ENCODE measurements at regions not wholly inside any gene's neighbourhood (a gene's known extent, or its start where the extent isn't known, plus 50 kb on each side); places are given as distances from the start of the nearest gene placed in this dataset.

DNA sequence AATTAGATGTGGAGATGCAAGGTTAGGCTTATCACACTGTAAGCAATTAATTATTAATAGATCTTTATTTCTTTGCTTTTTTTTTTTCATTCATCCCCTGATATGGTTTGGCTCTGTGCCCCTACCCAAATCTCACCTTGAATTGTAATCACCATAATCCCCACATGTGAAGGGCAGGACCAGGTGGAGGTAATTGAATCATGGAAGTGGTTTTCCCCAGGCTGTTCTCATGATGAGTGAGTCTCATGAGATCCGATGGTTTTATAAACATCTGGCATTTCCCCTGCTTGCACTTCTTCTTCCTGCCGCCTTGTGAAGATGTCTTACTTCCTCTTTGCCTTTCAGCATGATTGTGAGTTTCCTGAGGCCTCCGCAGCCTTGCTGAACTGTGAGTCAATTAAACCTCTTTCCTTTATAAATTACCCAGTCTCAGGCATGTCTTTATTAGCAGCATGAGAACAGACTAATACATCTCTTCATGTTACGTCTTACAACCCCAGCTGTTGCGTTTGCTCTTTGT lies 333.8 kb downstream of the CDH26 start:
- no peak for DNase-seq

DNA sequence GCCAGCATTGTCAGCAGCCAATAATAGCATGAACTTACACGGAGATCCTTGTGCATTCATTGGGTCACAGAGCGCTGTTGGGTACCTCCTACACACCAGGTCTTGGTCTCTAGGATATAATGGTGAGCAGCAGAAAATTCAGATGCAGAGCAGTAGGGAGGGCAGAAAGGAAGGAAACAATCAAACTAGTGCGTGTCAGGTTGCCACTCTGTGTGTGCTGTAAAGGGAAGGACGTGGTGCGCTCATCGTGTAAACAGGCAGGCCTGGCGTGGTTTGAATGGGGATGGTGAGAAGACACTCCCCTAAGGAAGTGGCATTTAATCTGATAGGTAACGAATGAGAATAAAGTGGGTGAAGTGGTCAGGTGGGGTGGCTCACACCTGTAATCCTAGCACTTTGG lies 336.4 kb downstream of the CDH26 start:
- DNase-seq, result no peak

DNA sequence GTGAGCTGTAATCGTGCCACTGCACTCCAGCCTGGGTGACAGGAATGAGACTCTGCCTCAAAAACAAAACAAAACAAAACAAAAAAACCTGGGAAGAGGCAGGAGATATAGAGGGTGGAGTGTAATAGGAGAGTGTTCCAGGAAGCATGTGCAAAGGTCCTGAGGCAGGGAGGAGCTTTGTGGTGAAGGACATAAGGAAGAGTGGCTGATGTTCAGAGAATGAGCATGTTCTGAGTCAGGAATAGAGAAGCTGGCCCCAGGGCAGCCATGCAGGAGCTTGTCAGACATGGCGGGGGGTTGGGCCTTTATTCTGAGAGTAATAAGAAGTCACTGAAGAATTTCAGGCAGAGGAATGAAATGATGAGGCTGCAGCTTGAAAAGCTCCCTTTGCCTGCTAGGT lies 337.0 kb downstream of the CDH26 start:
- DNase-seq, result no peak

DNA sequence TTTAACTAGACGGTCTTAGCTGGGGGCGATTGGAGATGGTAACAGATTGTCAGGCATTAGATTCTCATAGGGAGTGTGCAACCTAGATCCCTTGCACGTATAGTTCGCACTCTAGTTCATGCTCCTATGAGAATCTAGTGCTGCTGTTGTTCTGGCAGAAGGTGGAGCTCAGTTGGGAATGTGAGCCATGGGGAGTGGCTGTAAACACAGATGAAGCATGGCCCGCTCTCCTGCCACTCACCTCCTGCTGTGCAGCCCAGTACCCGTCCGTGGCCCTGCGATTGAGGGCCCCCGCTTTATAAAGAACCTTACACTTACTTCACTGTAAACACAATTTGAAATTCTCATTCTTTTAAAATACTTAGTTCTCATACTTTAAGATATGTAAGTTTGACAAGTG lies 339.4 kb downstream of the CDH26 start:
- no peak for DNase-seq

DNA sequence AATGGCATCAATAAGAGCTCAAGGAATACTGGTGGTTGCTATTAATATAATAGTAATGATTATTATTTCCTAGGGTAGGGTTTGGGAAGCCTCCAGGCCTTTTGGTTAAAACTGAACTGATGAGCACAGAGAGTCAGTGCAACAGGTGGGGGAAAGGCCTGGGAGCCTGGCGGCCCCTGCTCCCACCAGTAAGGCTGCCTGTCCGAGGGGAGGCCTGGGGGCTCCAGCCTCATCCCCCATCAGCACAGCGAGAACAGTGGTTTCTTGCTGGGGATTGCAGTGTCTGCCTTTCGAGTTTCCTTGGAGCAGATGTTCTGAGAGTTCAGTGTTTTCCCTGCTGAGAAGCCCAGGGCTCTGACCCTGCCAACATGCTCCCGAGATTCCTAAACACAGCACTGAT lies 340.4 kb downstream of the CDH26 start:
- DNase-seq, result no peak

DNA sequence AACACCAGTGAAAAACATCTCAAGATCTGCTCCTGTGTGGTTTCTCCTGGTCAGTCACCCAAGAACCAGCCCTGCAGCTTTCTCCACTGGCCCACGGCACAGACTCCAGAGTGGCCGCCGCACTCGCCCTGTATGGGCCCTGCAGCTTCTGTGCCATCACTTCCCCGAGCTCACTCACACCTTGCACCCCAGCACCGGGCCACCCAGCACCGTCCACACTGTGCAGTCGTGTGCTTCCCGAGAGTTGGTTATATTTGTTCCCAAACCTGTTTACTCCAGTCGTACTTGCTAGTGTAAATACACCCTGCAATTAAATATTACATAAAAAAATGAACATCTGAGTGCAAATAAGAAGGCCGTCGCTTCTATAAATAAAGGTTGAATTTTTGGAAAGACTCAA lies 341.7 kb downstream of the CDH26 start:
- DNase-seq, result no peak

DNA sequence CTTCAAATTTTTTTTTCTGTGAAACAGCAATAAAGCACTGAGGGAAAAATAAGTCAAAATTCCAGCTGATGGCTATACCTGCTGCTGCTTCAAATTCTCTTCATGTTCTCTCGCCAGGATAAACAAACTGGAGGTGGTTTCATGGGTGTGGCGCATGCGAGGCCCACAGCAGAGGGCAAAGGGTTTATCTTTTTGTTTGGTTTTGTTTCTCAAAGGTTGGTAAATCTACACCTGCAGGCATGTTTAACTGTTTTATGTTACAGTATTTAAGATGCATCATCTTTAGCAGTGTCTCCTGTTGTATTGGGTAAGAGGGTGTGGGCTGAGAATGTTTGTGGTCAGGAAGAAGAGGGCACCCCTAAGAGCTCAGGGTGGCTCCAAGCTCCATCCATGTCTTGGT lies 342.2 kb downstream of the CDH26 start:
- no peak for DNase-seq

DNA sequence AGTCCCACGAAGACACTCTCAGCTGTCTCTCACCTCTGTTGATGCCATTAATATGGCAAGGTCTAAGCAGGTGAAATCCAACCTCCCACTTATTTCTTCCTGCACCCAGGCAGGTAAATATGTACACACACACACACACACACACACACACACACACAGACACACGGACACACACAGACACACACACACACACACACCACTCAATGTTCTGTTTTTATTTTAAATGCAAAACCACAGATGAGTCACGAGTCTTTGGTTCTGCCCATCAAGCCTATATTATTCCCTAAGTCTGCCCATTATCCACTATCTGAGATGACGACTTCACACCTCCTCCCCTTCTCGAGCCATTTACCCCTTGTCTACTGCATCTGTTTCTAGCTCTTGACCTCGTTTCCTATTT lies 344.7 kb downstream of the CDH26 start:
- no peak for DNase-seq

DNA sequence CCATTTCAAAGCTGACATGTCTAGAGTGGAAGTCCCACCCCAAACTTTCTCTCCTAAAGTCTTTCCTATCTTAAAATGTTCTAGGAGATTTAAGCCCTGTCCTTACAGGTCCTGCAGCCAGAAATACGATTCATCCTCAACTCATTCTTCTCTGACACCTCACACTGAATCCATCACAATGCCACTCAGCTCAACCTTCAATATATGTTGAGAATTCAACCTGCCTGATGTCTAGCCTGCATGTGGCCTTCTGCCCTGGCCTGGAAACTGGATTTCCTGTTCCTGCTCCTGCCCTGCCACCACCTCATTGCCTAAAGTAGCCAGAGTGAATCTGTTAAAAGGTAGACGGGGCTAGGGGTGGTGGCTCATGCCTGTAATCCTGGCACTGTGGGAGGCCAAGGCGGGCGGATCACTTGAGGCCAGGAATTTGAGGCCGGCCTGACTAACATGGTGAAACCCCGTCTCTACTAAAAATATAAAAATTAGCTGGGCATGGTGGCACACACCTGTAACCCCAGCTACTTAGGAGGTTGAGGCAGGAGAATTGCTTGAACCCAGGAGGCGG lies 345.9 kb downstream of the CDH26 start:
- no peak for DNase-seq

DNA sequence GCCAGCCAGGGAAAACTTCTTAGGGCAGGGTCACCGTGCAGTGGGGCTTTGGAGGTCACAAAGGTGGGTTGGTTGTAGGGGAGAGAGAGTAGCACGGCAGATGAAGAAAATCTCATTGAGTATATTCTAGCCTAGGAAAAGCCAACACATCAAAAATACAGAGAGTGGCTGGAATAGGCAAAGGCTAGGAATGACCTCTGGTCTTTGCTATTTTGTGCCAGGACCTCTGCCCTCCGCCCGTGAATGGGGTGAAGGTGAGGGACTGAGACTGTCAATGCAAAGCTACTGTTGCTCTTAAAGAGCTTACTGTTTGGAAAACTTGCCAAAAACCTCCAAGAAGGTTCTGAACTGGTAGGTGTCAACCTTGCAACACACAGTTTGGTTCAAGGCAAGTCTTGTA lies 346.7 kb downstream of the CDH26 start:
- no peak for DNase-seq

DNA sequence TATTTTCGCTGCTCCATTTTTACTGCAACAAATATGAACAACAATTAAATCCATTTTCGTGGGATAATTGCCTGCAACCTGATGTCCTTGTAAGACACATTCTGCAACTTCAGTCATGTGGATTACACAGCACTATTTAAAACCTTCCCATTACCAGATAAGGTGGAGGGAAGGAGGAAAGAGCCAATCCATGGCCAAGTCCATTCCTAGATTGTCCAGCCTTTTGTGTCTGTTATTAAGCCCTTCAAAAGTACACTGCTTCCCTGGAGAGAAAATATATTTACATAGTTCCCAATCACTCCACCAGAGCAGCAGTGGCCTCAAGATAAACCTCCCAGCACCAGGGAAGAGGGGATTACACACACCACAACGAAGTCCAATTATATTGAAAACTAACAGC lies 347.9 kb downstream of the CDH26 start:
- no peak for DNase-seq

DNA sequence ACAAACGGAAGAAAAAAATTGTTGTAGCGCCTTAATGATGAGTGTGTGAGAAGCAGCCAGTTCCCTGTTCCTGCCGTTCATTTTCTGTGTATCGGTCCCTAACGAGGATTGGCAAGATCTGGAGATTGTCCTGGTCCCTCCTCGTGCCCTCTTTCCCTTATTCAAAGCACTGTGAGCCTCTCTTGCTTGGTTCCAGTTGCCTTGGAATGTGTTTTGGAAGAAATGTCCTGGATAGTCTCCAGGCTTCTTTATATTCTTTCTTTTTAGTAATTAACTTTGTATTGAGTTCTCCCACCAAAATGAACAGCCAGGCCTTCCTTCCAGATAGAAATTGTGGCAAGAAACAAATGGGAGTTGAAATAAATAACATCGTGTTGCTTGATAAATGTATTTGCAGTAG lies 348.3 kb downstream of the CDH26 start:
- no peak for DNase-seq

DNA sequence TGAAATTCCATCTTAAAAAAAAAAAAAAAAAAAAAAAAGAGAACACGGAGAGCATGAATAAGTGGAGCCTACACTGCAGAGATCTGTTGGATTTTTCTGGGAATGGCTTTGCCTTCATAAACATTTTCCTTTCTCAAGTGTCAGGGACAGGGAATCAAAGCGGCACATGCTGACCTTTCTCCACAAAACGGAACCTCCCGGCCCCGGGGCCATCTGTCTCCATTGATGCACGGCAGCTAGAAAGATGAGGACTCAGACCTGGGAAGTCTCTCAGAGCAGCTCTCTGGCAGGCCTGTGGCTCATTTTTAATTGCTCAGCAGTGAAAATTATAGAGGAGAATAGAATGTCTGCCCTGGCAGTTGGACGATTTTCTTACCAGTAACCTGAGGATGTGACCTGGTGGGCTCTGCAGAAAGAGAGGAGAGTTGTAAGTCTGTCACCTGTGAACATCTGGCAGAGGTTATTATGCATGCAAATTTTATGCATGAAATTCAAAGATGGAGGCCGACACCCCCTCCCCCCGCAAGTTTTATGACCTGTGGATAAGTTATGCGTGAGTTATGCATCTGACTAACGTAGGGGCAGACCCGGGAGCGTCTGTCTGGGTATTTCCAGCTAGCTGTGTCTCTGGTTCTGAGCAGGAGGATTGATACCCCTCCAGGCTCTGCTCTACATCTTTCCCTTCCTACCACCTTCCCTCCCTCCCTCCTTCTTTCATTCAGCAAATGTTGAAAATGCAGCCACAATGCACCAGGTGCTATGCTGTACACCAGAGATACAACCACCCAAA lies 352.5 kb downstream of the CDH26 start:
- DNase-seq, result no peak

DNA sequence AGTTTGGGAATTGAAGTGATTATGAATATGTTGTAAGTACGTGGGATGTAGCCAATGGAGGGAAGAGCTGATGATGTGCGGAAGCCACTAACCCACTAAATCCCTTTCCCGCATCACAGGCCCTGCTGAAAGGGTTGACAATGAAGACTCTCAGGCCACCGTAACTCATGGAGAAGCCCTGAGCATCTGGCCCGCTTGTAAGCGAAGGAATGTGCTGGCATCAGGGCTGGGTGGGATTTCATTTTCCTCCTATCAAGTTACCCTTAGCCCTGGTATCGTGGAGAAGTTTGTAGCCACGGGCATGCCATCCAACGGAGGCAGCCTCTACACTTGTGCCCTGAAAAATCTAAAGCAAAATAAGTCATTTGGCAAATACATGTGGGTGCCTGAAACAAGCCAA lies 355.0 kb downstream of the CDH26 start:
- no peak for DNase-seq

DNA sequence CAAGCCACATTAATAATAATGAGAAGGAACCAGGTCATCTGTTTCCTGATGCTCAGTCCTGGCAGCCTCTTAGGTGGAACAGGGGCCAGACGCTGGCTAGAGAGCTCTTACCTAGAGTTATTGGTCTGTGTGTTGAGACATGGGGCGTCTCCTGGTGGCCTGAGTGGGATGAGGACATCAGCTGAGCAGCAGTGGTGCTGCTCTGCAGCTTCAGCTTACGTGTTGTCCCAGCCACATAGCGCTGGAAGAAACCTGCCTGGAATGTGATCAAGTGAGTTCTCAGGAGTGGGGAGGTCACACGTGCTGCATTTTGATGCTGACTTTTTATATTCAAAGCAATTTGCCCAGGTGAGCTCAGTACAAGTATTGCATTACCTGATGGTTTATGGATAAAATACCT lies 355.4 kb downstream of the CDH26 start:
- no peak for DNase-seq

DNA sequence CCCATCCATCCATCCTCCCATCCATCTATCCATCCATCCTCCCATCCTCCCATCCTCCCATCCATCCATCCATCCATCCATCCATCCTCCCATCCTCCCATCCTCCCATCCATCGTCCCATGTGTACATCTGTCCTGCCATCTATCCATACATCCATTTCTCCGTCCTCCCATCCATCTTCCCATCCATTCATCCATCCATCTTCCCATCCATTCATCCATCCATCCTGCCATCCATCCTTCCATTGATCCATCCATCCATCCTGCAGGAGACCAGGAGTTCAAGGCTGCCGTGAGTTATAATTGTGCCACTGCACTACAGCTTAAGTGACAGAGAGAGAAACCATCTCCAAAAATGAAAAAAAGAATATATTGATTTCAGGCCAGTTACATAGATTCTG lies 356.5 kb downstream of the CDH26 start:
- DNase-seq, result no peak

DNA sequence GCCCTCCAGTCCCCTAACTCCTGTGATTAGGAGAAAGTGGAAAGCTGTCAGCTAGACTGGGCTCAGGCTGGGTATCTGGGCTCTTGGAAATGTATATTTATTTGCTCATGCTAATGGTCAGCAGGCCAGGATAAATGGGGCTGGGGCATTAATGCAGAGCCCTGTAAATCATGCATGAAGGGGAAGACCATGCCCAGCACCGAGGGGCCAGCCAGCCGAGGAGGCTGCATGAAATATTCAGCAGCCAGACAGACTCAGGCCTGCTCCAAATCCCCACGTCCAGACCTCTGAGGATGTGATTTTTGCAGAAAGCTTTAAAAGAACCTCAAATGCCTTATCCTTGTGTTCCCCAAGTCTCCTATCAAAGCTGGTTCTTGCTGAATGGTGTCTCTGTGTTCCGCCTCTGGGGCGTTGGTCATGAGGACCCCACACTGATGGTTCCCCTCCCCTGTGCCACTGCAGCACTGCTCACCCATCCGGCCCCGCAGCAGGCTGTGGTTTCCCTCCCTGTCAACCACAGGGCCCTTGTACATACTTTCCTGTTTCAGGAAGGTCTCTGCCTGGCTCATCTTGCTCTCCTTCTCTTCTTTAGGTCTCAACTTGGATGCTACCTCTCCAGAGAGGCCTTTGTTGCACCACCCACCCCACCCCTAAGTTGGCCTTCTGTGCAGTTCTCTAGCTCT lies 358.4 kb downstream of the CDH26 start:
- DNase-seq, result no peak

DNA sequence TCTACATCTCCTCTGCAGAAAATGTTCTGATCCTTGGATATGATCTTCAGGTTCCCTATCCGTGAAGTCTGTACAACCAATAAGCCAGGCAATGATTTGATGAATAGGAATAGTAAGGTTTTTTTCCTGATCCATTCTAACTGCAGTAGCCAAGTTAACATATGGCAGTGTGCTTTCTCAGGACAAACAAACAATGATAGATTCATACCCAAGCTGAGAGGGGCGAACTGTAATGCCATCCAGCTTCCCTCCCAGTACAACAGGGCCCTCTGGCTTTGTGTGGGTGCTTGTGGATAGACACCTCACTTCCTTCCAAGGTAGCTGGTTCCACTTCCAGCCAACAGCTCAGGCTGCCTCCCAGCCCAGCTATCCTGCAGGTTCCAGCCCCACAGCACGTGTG lies 359.2 kb downstream of the CDH26 start:
- no peak for DNase-seq

DNA sequence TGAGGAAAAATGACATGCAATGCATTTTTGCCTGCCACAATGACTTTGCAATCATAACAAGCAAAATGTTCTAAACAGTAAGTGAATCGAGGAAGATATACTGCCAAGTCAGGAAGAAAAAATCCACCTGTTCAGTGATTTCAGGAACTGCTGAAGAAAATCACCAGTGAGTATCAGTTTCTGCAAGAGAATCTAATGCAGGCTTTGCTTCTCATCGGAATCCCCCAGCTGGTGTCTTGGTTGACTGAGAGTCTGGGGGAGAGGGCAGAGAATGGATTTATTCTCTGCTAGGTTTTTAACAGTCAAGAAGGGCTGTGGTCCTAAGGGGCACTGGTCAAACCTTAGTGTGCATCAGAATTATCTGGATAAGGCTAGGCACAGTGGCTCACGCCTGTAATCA lies 363.4 kb downstream of the CDH26 start:
- DNase-seq, result no peak

DNA sequence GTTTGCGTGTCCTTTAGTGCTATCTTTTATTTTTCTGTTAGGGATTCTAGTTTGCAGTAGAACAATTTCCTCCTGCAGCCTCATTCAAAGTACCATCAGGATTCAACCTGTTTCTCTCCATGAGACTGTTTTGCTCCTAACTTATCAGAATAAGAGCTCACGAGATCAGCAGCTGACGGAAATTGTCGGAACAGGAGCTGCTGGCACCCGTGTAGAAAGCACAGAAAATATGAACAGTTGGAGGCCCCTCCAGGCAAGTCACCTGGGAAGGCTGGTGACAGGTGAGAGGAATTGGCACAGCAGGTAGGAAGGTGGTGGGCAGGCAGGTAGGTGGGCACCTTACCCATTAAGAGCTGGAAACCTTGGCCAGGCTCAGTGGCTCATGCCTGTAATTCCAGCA lies 368.6 kb downstream of the CDH26 start:
- DNase-seq, result no peak

DNA sequence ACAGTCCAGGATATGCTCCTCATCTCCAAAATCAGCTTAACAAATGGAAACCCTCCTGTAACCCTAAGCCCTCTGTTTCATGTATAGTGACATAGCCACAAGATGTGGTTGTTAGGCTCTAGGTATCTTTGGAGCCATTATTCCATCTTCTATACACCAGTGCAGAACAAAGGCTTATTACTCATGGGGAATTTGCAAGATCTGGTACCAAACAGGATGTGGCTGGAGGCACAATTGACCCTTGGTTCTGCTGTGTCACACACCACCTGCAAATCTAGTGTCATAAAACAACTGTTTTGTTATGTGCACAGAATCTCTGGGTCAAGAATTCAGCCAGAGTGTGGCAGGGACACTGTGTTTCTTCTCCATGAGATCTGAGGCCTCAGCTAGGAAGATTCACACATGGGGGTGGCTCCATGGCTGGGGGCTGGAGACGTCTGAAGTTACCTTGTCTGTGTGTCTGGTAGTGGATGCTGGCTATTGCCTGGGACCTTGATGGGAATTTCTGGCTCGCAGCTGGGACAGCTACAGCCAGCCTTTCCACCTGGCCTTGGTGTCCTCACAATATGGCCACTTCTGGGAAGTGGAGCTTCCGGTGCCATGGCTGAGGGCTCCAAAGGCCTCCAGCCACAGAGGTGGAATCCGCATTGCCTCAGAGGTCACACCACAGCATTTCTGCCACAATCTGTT lies 369.9 kb downstream of the CDH26 start:
- DNase-seq, result no peak

DNA sequence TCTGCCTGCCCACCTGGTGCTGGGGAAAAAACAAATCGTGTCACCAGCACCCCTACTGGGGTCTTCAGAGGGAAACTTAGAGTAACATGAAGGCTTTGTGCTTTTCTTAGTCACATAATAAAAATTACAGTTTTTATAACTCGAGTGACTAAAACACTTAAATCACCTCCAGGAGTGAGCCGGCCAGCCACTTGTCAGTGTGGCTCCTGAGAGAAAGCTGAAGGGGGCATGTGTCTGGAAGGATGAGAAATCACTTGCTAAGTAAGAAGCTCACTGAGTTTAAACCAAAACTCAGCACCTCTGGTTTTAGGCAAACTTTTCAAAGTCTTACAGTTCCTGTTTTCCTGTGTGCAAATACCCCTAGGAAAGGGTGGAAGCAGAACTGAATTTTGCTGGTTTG lies 372.2 kb downstream of the CDH26 start:
- no peak for DNase-seq

DNA sequence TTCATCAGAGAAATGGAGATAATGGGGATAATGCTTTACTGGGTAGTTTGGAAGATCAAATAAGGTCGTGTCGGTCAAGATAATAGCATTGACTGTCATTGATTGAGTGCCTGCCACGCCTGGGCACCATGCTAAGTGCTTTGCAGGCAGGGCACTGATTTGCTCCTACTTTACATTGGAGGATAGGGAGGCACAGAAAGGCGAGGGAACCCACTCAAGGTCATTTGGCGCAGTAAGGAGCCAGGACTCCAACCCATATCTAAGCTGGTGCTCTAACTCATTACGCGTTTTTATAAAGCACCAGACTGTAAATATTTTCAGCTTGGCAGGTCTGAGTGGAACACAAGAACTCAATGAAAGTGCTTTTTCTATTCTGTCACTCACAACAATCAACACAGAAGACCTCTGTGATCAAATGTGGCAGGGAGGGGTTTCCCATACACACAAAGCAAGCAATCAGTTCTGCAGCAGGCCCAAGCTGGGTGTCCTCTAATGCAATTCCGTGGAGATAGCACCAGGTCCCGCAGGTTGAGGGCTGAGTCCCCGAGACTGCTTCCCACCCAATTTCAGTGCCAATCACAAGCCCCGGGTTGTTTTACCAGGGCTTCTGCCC lies 373.6 kb downstream of the CDH26 start:
- DNase-seq, result no peak

Data from NCI-H446 (cell line).